ENCODE measurements at regions not wholly inside any gene's neighbourhood (a gene's known extent, or its start where the extent isn't known, plus 50 kb on each side); places are given as distances from the start of the nearest gene placed in this dataset.

GRCh38 chr21:15193937-15194336, 129.1 kb upstream of the NRIP1 start:
- H3K27me3 ChIP-seq: no peaks in the 10 kb centered on the region
- H3K9me3 ChIP-seq: no peaks in the 10 kb centered on the region
- no peak for DNase-seq (ENCODE audit: low spot score in 2 of 2)
- no peaks in the 10 kb centered on the region for H3K36me3 ChIP-seq
- no peak overlapping the region for H3K27ac ChIP-seq
- TF ChIP-seq, protein P1, sequence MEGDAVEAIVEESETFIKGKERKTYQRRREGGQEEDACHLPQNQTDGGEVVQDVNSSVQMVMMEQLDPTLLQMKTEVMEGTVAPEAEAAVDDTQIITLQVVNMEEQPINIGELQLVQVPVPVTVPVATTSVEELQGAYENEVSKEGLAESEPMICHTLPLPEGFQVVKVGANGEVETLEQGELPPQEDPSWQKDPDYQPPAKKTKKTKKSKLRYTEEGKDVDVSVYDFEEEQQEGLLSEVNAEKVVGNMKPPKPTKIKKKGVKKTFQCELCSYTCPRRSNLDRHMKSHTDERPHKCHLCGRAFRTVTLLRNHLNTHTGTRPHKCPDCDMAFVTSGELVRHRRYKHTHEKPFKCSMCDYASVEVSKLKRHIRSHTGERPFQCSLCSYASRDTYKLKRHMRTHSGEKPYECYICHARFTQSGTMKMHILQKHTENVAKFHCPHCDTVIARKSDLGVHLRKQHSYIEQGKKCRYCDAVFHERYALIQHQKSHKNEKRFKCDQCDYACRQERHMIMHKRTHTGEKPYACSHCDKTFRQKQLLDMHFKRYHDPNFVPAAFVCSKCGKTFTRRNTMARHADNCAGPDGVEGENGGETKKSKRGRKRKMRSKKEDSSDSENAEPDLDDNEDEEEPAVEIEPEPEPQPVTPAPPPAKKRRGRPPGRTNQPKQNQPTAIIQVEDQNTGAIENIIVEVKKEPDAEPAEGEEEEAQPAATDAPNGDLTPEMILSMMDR (IDR thresholded peaks at IDR 0.05): no peak
- intact Hi-C loops (cut with DNase I): no loop called here
- H3K4me3 ChIP-seq: no peak overlapping the region
- no peaks in the 10 kb centered on the region for H3K4me1 ChIP-seq

DNA sequence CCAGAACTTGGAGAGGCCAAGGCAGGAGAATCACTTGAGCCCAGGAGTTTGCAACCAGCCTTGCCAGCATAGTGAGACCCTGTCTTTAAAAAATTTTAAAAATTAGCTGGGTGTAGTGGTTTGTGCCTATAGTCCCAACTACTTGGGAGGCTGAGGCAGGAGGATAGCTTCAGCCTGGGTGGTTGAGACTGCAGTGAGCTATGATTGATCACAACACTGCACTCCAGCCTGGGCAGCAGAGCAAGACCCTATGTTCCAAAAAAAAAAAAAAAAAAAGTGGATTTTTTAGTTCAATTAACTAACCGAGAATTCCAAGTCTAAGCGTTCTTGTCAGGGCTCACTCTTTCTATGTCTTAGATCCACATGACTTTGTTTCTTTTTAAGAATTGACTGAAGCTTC, 130.3 kb upstream of the NRIP1 start:
- no peaks in the 10 kb centered on the region for H3K36me3 ChIP-seq
- intact Hi-C loops (cut with DNase I): no loop called here
- no peak for DNase-seq (ENCODE audit: low spot score in 2 of 2)
- TF ChIP-seq, protein P1 (IDR thresholded peaks at IDR 0.05): no peak
- no peak overlapping the region for H3K27ac ChIP-seq
- no peak overlapping the region for H3K4me3 ChIP-seq
- H3K9me3 ChIP-seq: no peaks in the 10 kb centered on the region
- no peaks in the 10 kb centered on the region for H3K4me1 ChIP-seq
- no peaks in the 10 kb centered on the region for H3K27me3 ChIP-seq

- H3K36me3 ChIP-seq: no peaks in the 10 kb centered on the region
- TF ChIP-seq, protein P1 (IDR thresholded peaks at IDR 0.05): no peak
- H3K4me3 ChIP-seq: no peak overlapping the region
- intact Hi-C loops (cut with DNase I): no loop called here
- no peaks in the 10 kb centered on the region for H3K27me3 ChIP-seq
- no peaks in the 10 kb centered on the region for H3K4me1 ChIP-seq
- DNase-seq (ENCODE audit: low spot score in 2 of 2): no peak
- no peaks in the 10 kb centered on the region for H3K9me3 ChIP-seq
- H3K27ac ChIP-seq: no peak overlapping the region
Measured at GRCh38 chr21:15195768-15196167, 131.0 kb upstream of the NRIP1 start.

DNA sequence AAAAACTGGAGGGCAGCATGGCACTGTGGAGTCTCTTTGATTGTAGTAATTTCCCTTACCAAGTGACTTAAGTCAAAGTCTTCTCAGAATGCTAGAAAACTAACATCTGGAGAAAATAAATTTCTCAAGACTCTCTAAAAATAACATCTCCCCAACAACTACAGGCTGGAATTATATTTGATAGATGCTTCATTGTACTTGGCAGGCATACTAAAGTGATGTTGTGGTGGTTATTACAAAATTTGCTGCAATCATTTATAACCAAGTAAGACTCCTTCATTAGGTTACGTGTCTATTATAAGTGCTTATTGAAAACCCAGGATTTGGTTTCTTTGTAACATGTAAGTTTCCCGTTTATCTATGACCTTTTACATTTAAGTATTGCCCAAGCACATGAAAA, 132.9 kb upstream of the NRIP1 start:
- Histone ChIP-seq H3K27me3 (no peaks in the 10 kb centered on the region), H3K4me1 (no peaks in the 10 kb centered on the region), H3K4me3 (no peak overlapping the region), H3K36me3 (no peaks in the 10 kb centered on the region), H3K9me3 (no peaks in the 10 kb centered on the region), H3K27ac (no peak overlapping the region)
- intact Hi-C loops (cut with DNase I): no loop called here
- TF ChIP-seq, protein P1 (IDR thresholded peaks at IDR 0.05): no peak
- no peak for DNase-seq (ENCODE audit: low spot score in 2 of 2)

DNA sequence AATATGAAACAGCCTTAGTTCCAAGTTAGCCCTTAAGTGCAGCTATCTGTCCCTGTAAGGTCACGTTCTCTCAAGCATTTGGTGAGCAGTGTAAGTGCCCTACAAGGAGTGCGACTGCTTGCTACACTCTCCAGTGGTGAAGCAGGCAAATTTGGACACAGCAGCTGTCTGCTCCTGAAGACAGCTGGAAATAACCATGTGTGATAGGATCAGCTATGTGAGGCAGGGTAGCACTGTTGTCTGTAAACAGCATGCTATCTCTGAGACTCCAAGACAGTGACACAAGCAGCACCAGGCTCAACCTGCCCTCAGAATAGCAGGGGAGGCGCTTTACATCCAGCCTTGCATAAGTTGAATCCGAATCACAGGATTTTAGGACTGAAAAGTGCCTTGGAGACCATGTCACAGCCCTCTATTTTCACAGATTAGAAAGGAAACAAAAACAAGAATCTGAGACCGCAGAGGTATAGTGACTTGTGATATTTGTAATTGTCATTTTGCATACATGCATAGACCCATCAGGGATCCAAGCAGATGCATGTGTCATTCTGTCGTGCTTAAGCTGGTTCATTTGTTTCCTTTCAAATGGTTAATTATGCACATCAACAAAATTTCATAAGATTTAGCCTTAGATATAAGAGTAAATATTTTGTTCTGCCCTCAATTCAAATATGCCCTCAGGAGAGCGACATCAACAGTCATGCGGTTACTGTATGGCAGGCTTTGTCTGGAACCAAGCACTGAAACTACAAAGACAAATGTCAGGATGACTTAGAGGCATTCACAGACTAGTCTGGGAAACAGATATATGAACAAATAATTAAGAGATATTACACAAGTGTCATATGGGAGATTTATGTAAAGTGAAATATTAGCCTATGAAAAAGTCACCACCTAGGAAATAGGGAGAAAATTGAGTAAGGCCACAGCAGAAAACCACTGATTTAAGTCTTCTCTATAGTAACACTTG, 134.9 kb upstream of the NRIP1 start:
- Histone ChIP-seq H3K36me3 (no peaks in the 10 kb centered on the region), H3K4me3 (no peak overlapping the region), H3K27ac (no peak overlapping the region), H3K27me3 (no peaks in the 10 kb centered on the region), H3K4me1 (no peaks in the 10 kb centered on the region), H3K9me3 (no peaks in the 10 kb centered on the region)
- intact Hi-C loops (cut with DNase I): no loop called here
- DNase-seq (ENCODE audit: low spot score in 2 of 2): no peak
- TF ChIP-seq, protein P1 (IDR thresholded peaks at IDR 0.05): no peak
